ENCODE measurements at regions not wholly inside any gene's neighbourhood (a gene's known extent, or its start where the extent isn't known, plus 50 kb on each side); places are given as distances from the start of the nearest gene placed in this dataset.

DNA sequence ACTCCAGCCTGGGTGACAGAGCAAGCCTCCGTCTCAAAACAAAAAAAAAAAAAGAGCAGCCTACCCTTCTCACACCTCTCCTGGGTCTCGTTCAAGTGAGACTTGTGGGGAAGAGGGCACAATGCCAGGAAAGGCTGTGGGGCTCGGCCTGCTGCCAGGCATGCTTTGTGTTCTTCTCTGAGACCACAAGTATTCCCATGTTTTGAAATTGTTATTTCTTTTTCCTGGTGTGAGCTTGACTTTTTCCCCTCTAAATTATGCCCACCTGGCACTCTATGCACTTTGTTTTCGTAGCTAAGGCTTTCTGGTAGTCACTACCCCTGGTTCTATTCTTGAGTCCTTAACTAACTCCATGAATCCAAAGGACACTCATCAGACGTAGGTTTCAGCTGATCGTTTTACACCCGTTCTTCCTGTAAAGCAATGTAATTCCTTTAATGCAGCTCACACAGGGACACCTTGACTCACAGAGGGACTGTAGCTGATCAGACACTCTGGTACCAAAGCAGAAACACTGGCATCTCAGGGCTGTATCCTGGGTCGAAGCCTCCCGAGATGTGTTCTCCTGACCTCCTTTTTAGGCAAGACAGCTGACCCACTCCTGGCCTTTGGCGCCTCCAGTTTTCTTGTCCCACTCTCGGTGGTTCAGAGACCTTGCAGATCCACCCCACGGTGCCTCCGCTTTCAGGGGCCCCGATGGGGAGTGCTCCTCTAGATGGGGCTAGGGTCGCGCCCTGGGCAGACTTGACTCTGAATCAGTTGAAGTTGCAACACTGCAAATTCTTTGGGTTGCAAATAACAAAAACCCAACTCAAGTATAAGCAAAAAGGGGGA, 193.3 kb upstream of the AGAP1 start:
- peak; percentile 47 for DNase-seq (ENCODE audit: low read depth)
- Histone ChIP-seq H3K4me3 (ENCODE audit: low read depth, low read length) (no peak overlapping the region), H3K36me3 (ENCODE audit: control insufficient read depth, insufficient read depth, low read length) (no peaks in the 10 kb centered on the region), H3K27me3 (ENCODE audit: control insufficient read depth, insufficient read depth, low read length) (peaks cover 2% of the 10 kb centered on the region)
- TF ChIP-seq, protein P1, sequence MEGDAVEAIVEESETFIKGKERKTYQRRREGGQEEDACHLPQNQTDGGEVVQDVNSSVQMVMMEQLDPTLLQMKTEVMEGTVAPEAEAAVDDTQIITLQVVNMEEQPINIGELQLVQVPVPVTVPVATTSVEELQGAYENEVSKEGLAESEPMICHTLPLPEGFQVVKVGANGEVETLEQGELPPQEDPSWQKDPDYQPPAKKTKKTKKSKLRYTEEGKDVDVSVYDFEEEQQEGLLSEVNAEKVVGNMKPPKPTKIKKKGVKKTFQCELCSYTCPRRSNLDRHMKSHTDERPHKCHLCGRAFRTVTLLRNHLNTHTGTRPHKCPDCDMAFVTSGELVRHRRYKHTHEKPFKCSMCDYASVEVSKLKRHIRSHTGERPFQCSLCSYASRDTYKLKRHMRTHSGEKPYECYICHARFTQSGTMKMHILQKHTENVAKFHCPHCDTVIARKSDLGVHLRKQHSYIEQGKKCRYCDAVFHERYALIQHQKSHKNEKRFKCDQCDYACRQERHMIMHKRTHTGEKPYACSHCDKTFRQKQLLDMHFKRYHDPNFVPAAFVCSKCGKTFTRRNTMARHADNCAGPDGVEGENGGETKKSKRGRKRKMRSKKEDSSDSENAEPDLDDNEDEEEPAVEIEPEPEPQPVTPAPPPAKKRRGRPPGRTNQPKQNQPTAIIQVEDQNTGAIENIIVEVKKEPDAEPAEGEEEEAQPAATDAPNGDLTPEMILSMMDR (IDR thresholded peaks at IDR 0.05; ENCODE audit: insufficient read depth, low read length, poor library complexity, severe bottlenecking): no peak

DNA sequence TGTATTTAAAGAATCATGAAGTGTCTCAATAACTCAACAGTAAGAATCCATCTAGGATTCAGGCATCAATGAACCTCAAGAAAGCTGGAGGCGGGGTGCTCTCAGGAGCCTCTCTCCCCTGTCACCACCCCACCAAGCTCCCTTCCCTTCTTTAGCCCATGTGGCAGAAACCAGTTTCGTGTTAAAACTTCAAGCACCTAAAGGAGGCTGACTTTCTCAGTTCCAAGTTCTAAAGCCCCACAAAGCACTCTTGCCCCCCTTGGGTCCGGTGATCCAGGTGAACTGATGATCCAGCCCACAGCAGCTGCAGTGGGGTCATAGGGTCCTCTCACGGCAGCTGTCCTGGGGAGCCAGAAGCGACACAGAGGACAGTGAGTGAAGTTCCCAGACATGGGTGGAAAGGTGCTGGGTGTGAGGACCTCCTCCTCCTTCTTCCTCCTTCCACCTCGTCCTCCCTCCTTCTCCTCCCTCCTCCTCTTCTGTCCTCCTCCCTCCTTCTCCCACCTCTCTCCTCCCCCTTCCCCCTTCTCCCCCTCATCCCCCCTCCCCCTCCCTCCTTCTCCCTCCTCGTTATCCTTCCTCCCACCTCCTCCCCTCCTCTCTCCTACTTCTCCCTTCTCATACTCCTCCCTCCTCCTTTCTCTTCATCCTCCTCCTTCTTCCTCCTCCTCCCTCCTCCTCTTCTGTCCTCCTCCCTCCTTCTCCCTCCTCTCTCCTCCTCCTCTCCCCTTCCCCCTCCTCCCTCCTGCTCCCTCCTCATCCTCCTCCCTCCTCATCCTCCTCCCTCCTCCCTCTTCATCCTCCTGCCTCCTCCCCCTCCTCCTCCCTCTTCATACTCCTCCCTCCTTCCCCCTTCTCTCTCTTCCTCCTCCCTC, 192.4 kb upstream of the AGAP1 start:
- Histone ChIP-seq H3K27me3 (ENCODE audit: control insufficient read depth, insufficient read depth, low read length) (peaks cover 2% of the 10 kb centered on the region), H3K36me3 (ENCODE audit: control insufficient read depth, insufficient read depth, low read length) (no peaks in the 10 kb centered on the region), H3K4me3 (ENCODE audit: low read depth, low read length) (no peak overlapping the region)
- TF ChIP-seq, protein P1 (IDR thresholded peaks at IDR 0.05; ENCODE audit: insufficient read depth, low read length, poor library complexity, severe bottlenecking): no peak
- no peak for DNase-seq (ENCODE audit: low read depth)

DNA sequence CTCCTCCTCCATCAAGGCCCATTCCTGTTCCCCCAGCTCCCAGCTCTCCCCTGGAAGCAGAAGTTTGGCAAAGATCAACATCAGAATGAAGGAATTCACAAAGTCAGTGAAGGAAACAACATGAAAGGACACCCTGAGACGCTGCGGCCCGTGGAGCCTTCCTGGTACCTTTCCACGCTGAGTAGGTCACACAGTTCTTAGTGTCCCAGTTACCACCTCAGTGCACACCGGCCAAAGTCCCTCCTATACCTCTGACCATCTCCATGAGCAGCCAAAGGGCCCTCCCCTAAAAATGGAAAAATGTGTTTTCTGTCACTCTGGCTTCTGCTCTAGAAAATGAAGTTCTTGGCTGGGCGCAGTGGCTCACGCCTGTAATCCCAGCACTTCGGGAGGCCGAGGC, 191.6 kb upstream of the AGAP1 start:
- TF ChIP-seq, protein P1 (IDR thresholded peaks at IDR 0.05; ENCODE audit: insufficient read depth, low read length, poor library complexity, severe bottlenecking): no peak
- no peak for DNase-seq (ENCODE audit: low read depth)
- Histone ChIP-seq H3K4me3 (ENCODE audit: low read depth, low read length) (no peak overlapping the region), H3K27me3 (ENCODE audit: control insufficient read depth, insufficient read depth, low read length) (peaks cover 2% of the 10 kb centered on the region), H3K36me3 (ENCODE audit: control insufficient read depth, insufficient read depth, low read length) (no peaks in the 10 kb centered on the region)

DNA sequence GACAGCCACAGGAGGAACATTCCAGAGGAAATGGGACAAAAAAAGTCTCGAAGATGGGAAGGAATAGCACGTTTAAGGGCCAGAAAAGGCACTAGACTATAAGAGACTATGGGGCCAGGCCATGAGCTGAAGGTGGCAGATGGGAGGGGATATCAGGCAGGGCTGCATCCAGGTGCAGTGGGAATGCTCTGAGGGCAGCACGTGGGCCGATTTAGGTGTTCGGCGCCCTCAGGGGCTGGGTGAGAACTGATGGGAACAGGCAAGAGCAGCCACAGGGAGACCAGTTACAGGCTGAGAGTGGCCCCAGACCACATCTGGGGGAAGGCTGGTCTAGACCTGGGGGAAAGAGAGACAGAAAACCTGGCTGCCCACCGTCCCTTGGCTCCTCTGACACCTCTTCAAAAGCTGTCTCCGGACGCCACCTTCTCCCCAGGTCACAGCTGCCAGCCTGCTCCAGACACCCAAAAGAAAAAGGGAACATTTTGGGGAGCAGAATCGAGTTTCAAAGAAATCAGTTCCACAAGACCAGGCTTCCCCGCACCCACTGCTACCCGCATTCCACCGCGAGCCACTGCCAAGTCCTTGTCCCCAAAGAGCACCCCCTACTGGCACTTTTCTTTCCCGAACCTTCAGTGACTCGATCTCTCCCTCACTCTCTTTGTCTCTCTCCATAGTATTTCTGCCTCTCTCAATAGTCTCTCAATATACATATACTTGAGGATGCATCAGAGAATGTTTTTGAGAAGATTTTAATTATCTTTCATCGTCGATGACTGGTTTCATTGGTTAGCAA, 190.1 kb upstream of the AGAP1 start:
- no peaks in the 10 kb centered on the region for H3K36me3 ChIP-seq (ENCODE audit: control insufficient read depth, insufficient read depth, low read length)
- TF ChIP-seq, protein P1 (IDR thresholded peaks at IDR 0.05; ENCODE audit: insufficient read depth, low read length, poor library complexity, severe bottlenecking): peak; percentile 4
- DNase-seq (ENCODE audit: low read depth): no peak
- H3K4me3 ChIP-seq (ENCODE audit: low read depth, low read length): no peak overlapping the region
- peaks cover 2% of the 10 kb centered on the region for H3K27me3 ChIP-seq (ENCODE audit: control insufficient read depth, insufficient read depth, low read length)

DNA sequence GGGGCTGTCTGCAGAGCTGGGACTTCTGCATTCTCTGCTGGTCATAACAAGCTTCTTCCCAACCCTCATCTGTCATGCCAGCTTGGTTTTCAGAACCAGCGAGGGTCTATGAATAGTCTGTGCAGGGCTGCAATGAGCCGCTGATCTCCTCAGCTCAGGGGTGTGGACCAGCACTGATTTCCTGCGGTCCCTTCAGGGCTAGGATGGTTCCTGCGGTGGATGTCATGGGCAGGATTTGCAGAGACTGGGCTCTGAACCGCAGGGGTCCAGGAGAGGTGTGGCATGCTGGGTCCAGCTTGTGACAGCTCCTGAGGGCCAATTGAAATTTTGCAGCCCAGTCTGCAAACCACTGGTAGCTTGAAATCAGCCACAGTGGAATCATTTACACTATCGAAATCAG, 188.2 kb upstream of the AGAP1 start:
- no peak for DNase-seq (ENCODE audit: low read depth)
- H3K4me3 ChIP-seq (ENCODE audit: low read depth, low read length): no peak overlapping the region

More for the DNA sequence above, 188.2 kb upstream of the AGAP1 start:
- Histone ChIP-seq H3K27me3 (ENCODE audit: control insufficient read depth, insufficient read depth, low read length) (peaks cover 2% of the 10 kb centered on the region), H3K36me3 (ENCODE audit: control insufficient read depth, insufficient read depth, low read length) (no peaks in the 10 kb centered on the region)
- TF ChIP-seq, protein P1 (IDR thresholded peaks at IDR 0.05; ENCODE audit: insufficient read depth, low read length, poor library complexity, severe bottlenecking): no peak

Measured in kidney epithelial cell (primary cell).